Tibial nerve (tissue), 3 donors: ENCODE measurements at regions not wholly inside any gene's neighbourhood (a gene's known extent, or its start where the extent isn't known, plus 50 kb on each side); places are given as distances from the start of the nearest gene placed in this dataset.

Experiments used
- POLR2A ChIP-seq, 2 donors: fragments of 450-650 bp; IDR thresholded peaks; one replicate each; pipeline ENCODE4 v1.6.1; 2017; ENCODE audit warnings: antibody characterized with exemption in 2 of 2, mild to moderate bottlenecking in 2 of 2, moderate library complexity in 2 of 2
- TF ChIP-seq, protein P1 (sequence below), 5 experiments: fragments of 200-600 bp in 3 of 5; fragments of 450-650 bp in 2 of 5; sonication (generic) in 3 of 5; IDR thresholded peaks; one replicate each; pipeline ENCODE4 v1.5.1; 2016 to 2019; ENCODE audit warnings: antibody characterized with exemption in 5 of 5, mild to moderate bottlenecking in 3 of 5, moderate library complexity in 2 of 5

GRCh38 chr12:107449891-107450290, 235.7 kb upstream of the PWP1 start:
- TF ChIP-seq POLR2A (IDR thresholded peaks at IDR 0.05), result no peak
- TF ChIP-seq, protein P1, sequence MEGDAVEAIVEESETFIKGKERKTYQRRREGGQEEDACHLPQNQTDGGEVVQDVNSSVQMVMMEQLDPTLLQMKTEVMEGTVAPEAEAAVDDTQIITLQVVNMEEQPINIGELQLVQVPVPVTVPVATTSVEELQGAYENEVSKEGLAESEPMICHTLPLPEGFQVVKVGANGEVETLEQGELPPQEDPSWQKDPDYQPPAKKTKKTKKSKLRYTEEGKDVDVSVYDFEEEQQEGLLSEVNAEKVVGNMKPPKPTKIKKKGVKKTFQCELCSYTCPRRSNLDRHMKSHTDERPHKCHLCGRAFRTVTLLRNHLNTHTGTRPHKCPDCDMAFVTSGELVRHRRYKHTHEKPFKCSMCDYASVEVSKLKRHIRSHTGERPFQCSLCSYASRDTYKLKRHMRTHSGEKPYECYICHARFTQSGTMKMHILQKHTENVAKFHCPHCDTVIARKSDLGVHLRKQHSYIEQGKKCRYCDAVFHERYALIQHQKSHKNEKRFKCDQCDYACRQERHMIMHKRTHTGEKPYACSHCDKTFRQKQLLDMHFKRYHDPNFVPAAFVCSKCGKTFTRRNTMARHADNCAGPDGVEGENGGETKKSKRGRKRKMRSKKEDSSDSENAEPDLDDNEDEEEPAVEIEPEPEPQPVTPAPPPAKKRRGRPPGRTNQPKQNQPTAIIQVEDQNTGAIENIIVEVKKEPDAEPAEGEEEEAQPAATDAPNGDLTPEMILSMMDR (IDR thresholded peaks at IDR 0.05), result no peak
